GM23338 (cell line): ENCODE measurements at regions not wholly inside any gene's neighbourhood (a gene's known extent, or its start where the extent isn't known, plus 50 kb on each side); places are given as distances from the start of the nearest gene placed in this dataset.

Source experiments
- CREB1 ChIP-seq: fragments of 250-450 bp; sonication (Bioruptor Pico); IDR thresholded peaks from 2 replicates; pipeline ENCODE4 v1.5.0; 2020; ENCODE audit warnings: low read depth, mild to moderate bottlenecking, moderate library complexity
- CTCF ChIP-seq, 2 experiments: fragments of 200-600 bp in 1 of 2; sonication (generic) in 1 of 2; conservative IDR thresholded peaks; 2 replicates each; pipeline versions ENCODE4 v1.5.1 to v1.6.1; 2016 to 2017; ENCODE audit warnings: antibody characterized with exemption in 2 of 2, low read depth in 2 of 2, mild to moderate bottlenecking in 2 of 2, moderate library complexity in 1 of 2
- EZH2 ChIP-seq: fragments of 200-600 bp; sonication (generic); IDR thresholded peaks from one replicate; pipeline ENCODE4 v1.8.0; 2017; ENCODE audit warnings: antibody characterized with exemption, mild to moderate bottlenecking, low read depth; ENCODE audit not compliant: unreplicated experiment
- EZH2phosphoT487 ChIP-seq: fragments of 200-600 bp; sonication (generic); IDR thresholded peaks from one replicate; pipeline ENCODE4 v1.8.1; 2018; ENCODE audit warnings: antibody characterized with exemption; ENCODE audit not compliant: unreplicated experiment
- JUNB ChIP-seq: IDR thresholded peaks from one replicate; pipeline ENCODE4 v1.6.1; 2016; ENCODE audit warnings: antibody characterized with exemption; ENCODE audit not compliant: unreplicated experiment
- POLR2AphosphoS5 ChIP-seq: IDR thresholded peaks from 2 replicates; pipeline ENCODE4 v1.6.1; 2016; ENCODE audit warnings: antibody characterized with exemption, low read depth
- REST ChIP-seq: IDR thresholded peaks from one replicate; pipeline ENCODE4 v1.6.1; 2018; ENCODE audit warnings: antibody characterized with exemption; ENCODE audit not compliant: unreplicated experiment
- ZNF114 ChIP-seq: fragments of 250-450 bp; sonication (Bioruptor Pico); IDR thresholded peaks from 2 replicates; pipeline ENCODE4 v1.5.0; 2020; ENCODE audit warnings: mild to moderate bottlenecking, moderate library complexity
- ZNF331 ChIP-seq: fragments of 250-450 bp; sonication (Bioruptor Pico); IDR thresholded peaks from 2 replicates; pipeline ENCODE4 v1.5.0; 2020; ENCODE audit warnings: low read depth, mild to moderate bottlenecking, moderate library complexity
- ZNF462 ChIP-seq: fragments of 250-450 bp; sonication (Bioruptor Pico); IDR thresholded peaks from 2 replicates; pipeline ENCODE4 v1.5.0; 2020; ENCODE audit warnings: mild to moderate bottlenecking, moderate library complexity

GRCh38 chr14:34043627-34044372 lies 92.9 kb upstream of the EGLN3 start:
- TF ChIP-seq CTCF (conservative IDR thresholded peaks at IDR 0.05; ENCODE audit: low read depth in 2 of 2) (no peak), JUNB (no peak), ZNF114 (CRISPR knock-in tag) (no peak), EZH2phosphoT487 (no peak), CREB1 (CRISPR knock-in tag) (no peak), POLR2AphosphoS5 (no peak), REST (no peak), ZNF331 (no peak), EZH2 (no peak), ZNF462 (CRISPR knock-in tag) (no peak)
